PFSK-1 (cell line): ENCODE measurements at regions not wholly inside any gene's neighbourhood (a gene's known extent, or its start where the extent isn't known, plus 50 kb on each side); places are given as distances from the start of the nearest gene placed in this dataset.

ENCODE experiments used
- FOXP2 ChIP-seq: optimal IDR thresholded peaks from 2 replicates; pipeline ENCODE3; 2011; ENCODE audit warnings: borderline replicate concordance, control low read depth, inconsistent platforms; ENCODE audit not compliant: insufficient read depth; ENCODE audit errors: extremely low read length, extremely low read depth
- POLR2AphosphoS5 ChIP-seq: IDR thresholded peaks from 2 replicates; pipeline ENCODE4 v1.6.1; 2012; ENCODE audit warnings: low read depth, mild to moderate bottlenecking, control low read depth, low read length, moderate library complexity
- SIN3A ChIP-seq: IDR thresholded peaks from 2 replicates; pipeline ENCODE4 v1.6.1; 2012; ENCODE audit warnings: mild to moderate bottlenecking, low read length, moderate library complexity, borderline replicate concordance; ENCODE audit not compliant: insufficient read depth
- TAF1 ChIP-seq: IDR thresholded peaks from 2 replicates; pipeline ENCODE4 v1.6.1; 2012; ENCODE audit warnings: low read length, control low read depth, borderline replicate concordance; ENCODE audit not compliant: insufficient read depth
- TF ChIP-seq, protein P1 (sequence below), 2 experiments: IDR thresholded peaks; 2 replicates each; pipeline versions ENCODE4 v1.6.1 to v1.8.0; 2011 to 2012; ENCODE audit warnings: low read depth in 2 of 2, low read length in 2 of 2, control low read depth in 1 of 2, inconsistent platforms in 1 of 2, mild to moderate bottlenecking in 1 of 2, moderate library complexity in 1 of 2; ENCODE audit not compliant: insufficient read depth in 1 of 2

GRCh38 chr6:128676456-128676855 lies 156.1 kb upstream of the PTPRK start:
- TF ChIP-seq, protein P1, sequence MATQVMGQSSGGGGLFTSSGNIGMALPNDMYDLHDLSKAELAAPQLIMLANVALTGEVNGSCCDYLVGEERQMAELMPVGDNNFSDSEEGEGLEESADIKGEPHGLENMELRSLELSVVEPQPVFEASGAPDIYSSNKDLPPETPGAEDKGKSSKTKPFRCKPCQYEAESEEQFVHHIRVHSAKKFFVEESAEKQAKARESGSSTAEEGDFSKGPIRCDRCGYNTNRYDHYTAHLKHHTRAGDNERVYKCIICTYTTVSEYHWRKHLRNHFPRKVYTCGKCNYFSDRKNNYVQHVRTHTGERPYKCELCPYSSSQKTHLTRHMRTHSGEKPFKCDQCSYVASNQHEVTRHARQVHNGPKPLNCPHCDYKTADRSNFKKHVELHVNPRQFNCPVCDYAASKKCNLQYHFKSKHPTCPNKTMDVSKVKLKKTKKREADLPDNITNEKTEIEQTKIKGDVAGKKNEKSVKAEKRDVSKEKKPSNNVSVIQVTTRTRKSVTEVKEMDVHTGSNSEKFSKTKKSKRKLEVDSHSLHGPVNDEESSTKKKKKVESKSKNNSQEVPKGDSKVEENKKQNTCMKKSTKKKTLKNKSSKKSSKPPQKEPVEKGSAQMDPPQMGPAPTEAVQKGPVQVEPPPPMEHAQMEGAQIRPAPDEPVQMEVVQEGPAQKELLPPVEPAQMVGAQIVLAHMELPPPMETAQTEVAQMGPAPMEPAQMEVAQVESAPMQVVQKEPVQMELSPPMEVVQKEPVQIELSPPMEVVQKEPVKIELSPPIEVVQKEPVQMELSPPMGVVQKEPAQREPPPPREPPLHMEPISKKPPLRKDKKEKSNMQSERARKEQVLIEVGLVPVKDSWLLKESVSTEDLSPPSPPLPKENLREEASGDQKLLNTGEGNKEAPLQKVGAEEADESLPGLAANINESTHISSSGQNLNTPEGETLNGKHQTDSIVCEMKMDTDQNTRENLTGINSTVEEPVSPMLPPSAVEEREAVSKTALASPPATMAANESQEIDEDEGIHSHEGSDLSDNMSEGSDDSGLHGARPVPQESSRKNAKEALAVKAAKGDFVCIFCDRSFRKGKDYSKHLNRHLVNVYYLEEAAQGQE (IDR thresholded peaks at IDR 0.05; ENCODE audit: insufficient read depth in 1 of 2, low read depth in 2 of 2, low read length in 2 of 2) = no peak
- TF ChIP-seq FOXP2 (no peak), TAF1 (no peak), POLR2AphosphoS5 (no peak), SIN3A (no peak)

DNA sequence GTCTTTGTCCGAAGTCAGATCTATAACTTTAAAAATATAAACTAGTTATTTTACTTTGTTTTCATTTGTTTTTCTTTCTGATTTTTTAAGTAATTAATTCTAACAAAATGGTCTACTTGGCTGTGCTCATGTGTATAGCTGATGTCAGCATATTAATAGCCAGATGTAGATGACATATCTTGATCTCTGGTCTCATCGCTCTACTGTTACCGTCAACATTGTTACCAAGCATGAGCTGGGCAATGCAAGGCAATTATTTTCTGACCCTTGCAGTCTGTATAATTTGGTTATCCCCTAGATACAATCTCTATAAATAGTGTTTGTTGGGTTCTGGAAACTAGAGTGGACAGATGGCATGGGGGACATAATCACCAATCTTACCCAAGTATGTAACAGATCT lies 151.6 kb upstream of the PTPRK start:
- no peak for TF ChIP-seq FOXP2
- TF ChIP-seq, protein P1 (IDR thresholded peaks at IDR 0.05; ENCODE audit: insufficient read depth in 1 of 2, low read depth in 2 of 2, low read length in 2 of 2) = no peak
- TF ChIP-seq POLR2AphosphoS5 = no peak
- no peak for TF ChIP-seq TAF1
- TF ChIP-seq SIN3A = no peak

DNA sequence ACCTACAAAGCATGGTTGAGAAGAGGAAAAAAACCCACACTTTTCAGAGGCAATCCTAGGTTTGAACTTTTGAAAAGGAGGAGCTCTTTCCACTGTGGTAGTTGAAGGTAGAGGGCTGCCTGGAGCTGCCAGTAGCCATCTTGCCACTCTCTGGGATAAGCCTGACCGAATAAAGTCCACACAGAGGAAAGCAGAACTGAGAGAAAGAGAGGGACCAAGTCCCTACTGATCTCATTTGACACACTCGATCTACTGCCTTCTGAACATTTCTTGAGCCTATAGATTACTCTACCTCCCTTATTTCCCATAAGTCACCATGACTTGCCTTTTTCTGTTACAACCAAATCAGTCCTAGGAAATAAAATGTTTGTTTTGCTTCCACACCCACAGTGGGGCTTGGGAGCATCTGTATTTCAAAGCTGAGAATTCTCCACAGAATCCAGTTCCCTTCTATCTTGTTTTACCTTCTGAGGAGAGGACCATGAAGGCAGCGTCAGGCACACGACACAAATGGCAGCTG lies 147.0 kb upstream of the PTPRK start:
- TF ChIP-seq POLR2AphosphoS5 = no peak
- TF ChIP-seq, protein P1 (IDR thresholded peaks at IDR 0.05; ENCODE audit: insufficient read depth in 1 of 2, low read depth in 2 of 2, low read length in 2 of 2) = no peak
- no peak for TF ChIP-seq TAF1
- no peak for TF ChIP-seq FOXP2
- no peak for TF ChIP-seq SIN3A

- TF ChIP-seq, protein P1 (IDR thresholded peaks at IDR 0.05; ENCODE audit: insufficient read depth in 1 of 2, low read depth in 2 of 2, low read length in 2 of 2) = no peak
- TF ChIP-seq SIN3A = no peak
- TF ChIP-seq TAF1 = no peak
- no peak for TF ChIP-seq POLR2AphosphoS5
- no peak for TF ChIP-seq FOXP2
Measured at GRCh38 chr6:128666405-128666804, 146.0 kb upstream of the PTPRK start.

DNA sequence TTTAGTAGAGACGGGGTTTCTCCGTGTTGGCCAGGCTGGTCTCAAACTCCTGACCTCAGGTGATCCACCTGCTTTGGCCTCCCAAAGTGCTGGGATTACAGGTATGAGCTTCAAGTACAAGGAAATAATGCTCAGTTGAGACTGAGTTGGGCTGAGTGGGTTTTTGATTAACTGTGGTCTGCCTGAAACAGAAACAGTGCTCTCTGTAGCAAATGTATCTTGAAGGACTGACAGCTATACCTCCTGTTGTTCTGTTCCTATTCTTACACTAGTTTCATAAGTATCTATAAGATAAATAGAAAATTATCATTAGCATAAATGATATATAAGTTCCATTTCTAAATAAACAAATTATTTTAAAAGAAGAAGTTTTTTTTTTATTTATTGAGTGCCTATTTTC lies 142.8 kb upstream of the PTPRK start:
- no peak for TF ChIP-seq POLR2AphosphoS5
- no peak for TF ChIP-seq TAF1
- TF ChIP-seq, protein P1 (IDR thresholded peaks at IDR 0.05; ENCODE audit: insufficient read depth in 1 of 2, low read depth in 2 of 2, low read length in 2 of 2) = no peak
- no peak for TF ChIP-seq SIN3A
- TF ChIP-seq FOXP2 = no peak
